Rectal smooth muscle tissue (tissue), 1 donor: ENCODE measurements at regions not wholly inside any gene's neighbourhood (a gene's known extent, or its start where the extent isn't known, plus 50 kb on each side); places are given as distances from the start of the nearest gene placed in this dataset.

Experiments used
- H3K27ac ChIP-seq: one replicate; pipeline ENCODE4 v1.7.0; 2013; ENCODE audit warnings: low read depth, low read length, inconsistent platforms
- H3K27me3 ChIP-seq: one replicate; pipeline ENCODE4 v1.7.0; 2013; ENCODE audit warnings: low read length; ENCODE audit not compliant: control insufficient read depth, insufficient read depth
- H3K36me3 ChIP-seq: one replicate; pipeline ENCODE4 v1.7.0; 2013; ENCODE audit warnings: low read length; ENCODE audit not compliant: control insufficient read depth, insufficient read depth
- H3K4me1 ChIP-seq: one replicate; pipeline ENCODE4 v1.7.0; 2013; ENCODE audit warnings: low read length; ENCODE audit not compliant: control insufficient read depth, insufficient read depth
- H3K4me3 ChIP-seq: one replicate; pipeline ENCODE4 v1.7.0; 2013; ENCODE audit warnings: low read length
- H3K9ac ChIP-seq: one replicate; pipeline ENCODE4 v1.7.0; 2013; ENCODE audit warnings: low read length

GRCh38 chr3:74443102-74443501 is 171.4 kb downstream of the CNTN3 start:
- no peak overlapping the region for H3K27ac ChIP-seq
- H3K36me3 ChIP-seq: no peaks in the 10 kb centered on the region
- H3K9ac ChIP-seq: no peak overlapping the region
- no peaks in the 10 kb centered on the region for H3K27me3 ChIP-seq
- H3K4me1 ChIP-seq: no peaks in the 10 kb centered on the region
- H3K4me3 ChIP-seq: no peak overlapping the region

GRCh38 chr3:74442683-74443082 is 171.8 kb downstream of the CNTN3 start:
- H3K27me3 ChIP-seq: no peaks in the 10 kb centered on the region
- H3K4me1 ChIP-seq: no peaks in the 10 kb centered on the region
- no peak overlapping the region for H3K27ac ChIP-seq
- no peak overlapping the region for H3K9ac ChIP-seq
- no peak overlapping the region for H3K4me3 ChIP-seq
- no peaks in the 10 kb centered on the region for H3K36me3 ChIP-seq

- Histone ChIP-seq H3K4me3 (no peak overlapping the region), H3K36me3 (no peaks in the 10 kb centered on the region), H3K4me1 (no peaks in the 10 kb centered on the region), H3K27ac (no peak overlapping the region), H3K9ac (no peak overlapping the region), H3K27me3 (no peaks in the 10 kb centered on the region)
Observed at GRCh38 chr3:74442068-74442467, 172.4 kb downstream of the CNTN3 start.

- Histone ChIP-seq H3K27me3 (no peaks in the 10 kb centered on the region), H3K27ac (no peak overlapping the region), H3K9ac (no peak overlapping the region), H3K4me1 (no peaks in the 10 kb centered on the region), H3K36me3 (no peaks in the 10 kb centered on the region), H3K4me3 (no peak overlapping the region)
Observed at GRCh38 chr3:74436184-74436583, 178.3 kb downstream of the CNTN3 start.

- no peak overlapping the region for H3K4me3 ChIP-seq
- no peaks in the 10 kb centered on the region for H3K4me1 ChIP-seq
- H3K9ac ChIP-seq: no peak overlapping the region
- H3K36me3 ChIP-seq: no peaks in the 10 kb centered on the region
- H3K27me3 ChIP-seq: no peaks in the 10 kb centered on the region
- H3K27ac ChIP-seq: no peak overlapping the region
Observed at GRCh38 chr3:74435631-74436030, 178.8 kb downstream of the CNTN3 start.

- Histone ChIP-seq H3K27ac (no peak overlapping the region), H3K36me3 (no peaks in the 10 kb centered on the region), H3K4me3 (no peak overlapping the region), H3K27me3 (no peaks in the 10 kb centered on the region), H3K9ac (no peak overlapping the region), H3K4me1 (no peaks in the 10 kb centered on the region)
Observed at GRCh38 chr3:74434406-74434805, 180.1 kb downstream of the CNTN3 start.

- no peaks in the 10 kb centered on the region for H3K4me1 ChIP-seq
Observed at GRCh38 chr3:74426571-74426970, 187.9 kb downstream of the CNTN3 start.

GRCh38 chr3:74423867-74424266 is 190.6 kb downstream of the CNTN3 start:
- H3K36me3 ChIP-seq: no peaks in the 10 kb centered on the region
- H3K4me3 ChIP-seq: no peak overlapping the region
- no peaks in the 10 kb centered on the region for H3K4me1 ChIP-seq
- no peak overlapping the region for H3K9ac ChIP-seq
- no peaks in the 10 kb centered on the region for H3K27me3 ChIP-seq
- H3K27ac ChIP-seq: no peak overlapping the region

More at GRCh38 chr3:74426571-74426970, 187.9 kb downstream of the CNTN3 start:
- Histone ChIP-seq H3K9ac (no peak overlapping the region), H3K27me3 (no peaks in the 10 kb centered on the region), H3K4me3 (no peak overlapping the region), H3K36me3 (no peaks in the 10 kb centered on the region), H3K27ac (no peak overlapping the region)

- Histone ChIP-seq H3K27ac (no peak overlapping the region), H3K36me3 (no peaks in the 10 kb centered on the region), H3K4me3 (no peak overlapping the region), H3K27me3 (no peaks in the 10 kb centered on the region), H3K4me1 (no peaks in the 10 kb centered on the region), H3K9ac (no peak overlapping the region)
Observed at GRCh38 chr3:74420538-74421124, 193.8 kb downstream of the CNTN3 start.

- Histone ChIP-seq H3K27me3 (no peaks in the 10 kb centered on the region), H3K36me3 (no peaks in the 10 kb centered on the region), H3K9ac (no peak overlapping the region), H3K4me1 (no peaks in the 10 kb centered on the region), H3K27ac (no peak overlapping the region), H3K4me3 (no peak overlapping the region)
Observed at GRCh38 chr3:74415731-74416130, 198.7 kb downstream of the CNTN3 start.

GRCh38 chr3:74413547-74414241 is 200.8 kb downstream of the CNTN3 start:
- Histone ChIP-seq H3K36me3 (no peaks in the 10 kb centered on the region), H3K27me3 (no peaks in the 10 kb centered on the region), H3K4me1 (no peaks in the 10 kb centered on the region), H3K27ac (no peak overlapping the region), H3K9ac (no peak overlapping the region), H3K4me3 (no peak overlapping the region)

GRCh38 chr3:74410276-74410941 is 204.1 kb downstream of the CNTN3 start:
- Histone ChIP-seq H3K4me3 (no peak overlapping the region), H3K27me3 (no peaks in the 10 kb centered on the region), H3K9ac (no peak overlapping the region), H3K4me1 (no peaks in the 10 kb centered on the region), H3K27ac (no peak overlapping the region), H3K36me3 (no peaks in the 10 kb centered on the region)

- Histone ChIP-seq H3K27me3 (no peaks in the 10 kb centered on the region), H3K4me1 (no peaks in the 10 kb centered on the region), H3K27ac (no peak overlapping the region), H3K4me3 (no peak overlapping the region), H3K9ac (no peak overlapping the region), H3K36me3 (no peaks in the 10 kb centered on the region)
Observed at GRCh38 chr3:74409066-74409465, 205.4 kb downstream of the CNTN3 start.
